Parathyroid adenoma (tissue), 2 donors: ENCODE measurements at regions not wholly inside any gene's neighbourhood (a gene's known extent, or its start where the extent isn't known, plus 50 kb on each side); places are given as distances from the start of the nearest gene placed in this dataset.
"Not testable (repeated sequence)": the region's sequence is repeated elsewhere in the genome, so short reads cannot be mapped to it uniquely, and the experiment has no call there.

Source experiments
- H2AFZ ChIP-seq: fragments of 300-600 bp; sonication (generic); one replicate; pipeline ENCODE4 v1.7.0; 2017; ENCODE audit warnings: antibody characterized with exemption, mild to moderate bottlenecking
- H3K27ac ChIP-seq: fragments of 300-600 bp; sonication (generic); one replicate; pipeline ENCODE4 v1.7.0; 2017
- H3K27me3 ChIP-seq: fragments of 300-600 bp; sonication (generic); one replicate; pipeline ENCODE4 v1.7.0; 2017; ENCODE audit warnings: low read length; ENCODE audit not compliant: control insufficient read depth, insufficient read depth
- H3K36me3 ChIP-seq: fragments of 300-600 bp; sonication (generic); one replicate; pipeline ENCODE4 v1.7.0; 2017; ENCODE audit warnings: low read length; ENCODE audit not compliant: control insufficient read depth, insufficient read depth
- H3K4me1 ChIP-seq: fragments of 300-600 bp; sonication (generic); one replicate; pipeline ENCODE4 v1.7.0; 2017; ENCODE audit warnings: control low read depth
- H3K4me2 ChIP-seq: fragments of 300-600 bp; sonication (generic); one replicate; pipeline ENCODE4 v1.7.0; 2017; ENCODE audit warnings: low read length
- H3K4me3 ChIP-seq: fragments of 300-600 bp; sonication (generic); one replicate; pipeline ENCODE4 v1.7.0; 2017; ENCODE audit warnings: low read depth, low read length
- H3K79me2 ChIP-seq: fragments of 300-600 bp; sonication (generic); one replicate; pipeline ENCODE4 v1.7.0; 2017; ENCODE audit warnings: control low read depth
- H3K9ac ChIP-seq: fragments of 300-600 bp; sonication (generic); one replicate; pipeline ENCODE4 v1.7.0; 2017; ENCODE audit warnings: mild to moderate bottlenecking
- H3K9me3 ChIP-seq: fragments of 300-600 bp; sonication (generic); one replicate; pipeline ENCODE4 v1.7.0; 2017; ENCODE audit warnings: low read length; ENCODE audit not compliant: control insufficient read depth
- donor health status: primary hyperparathyroidism.

GRCh38 chr15:84159346-84160269 lies 76.0 kb upstream of the GOLGA6L4 start:
- not testable (repeated sequence) for H3K4me1 ChIP-seq, H3K4me3 ChIP-seq, H3K27ac ChIP-seq, H3K27me3 ChIP-seq, H3K36me3 ChIP-seq, H3K9ac ChIP-seq, H3K79me2 ChIP-seq, H2AFZ ChIP-seq, H3K9me3 ChIP-seq, H3K4me2 ChIP-seq

- H3K27me3 ChIP-seq, H3K36me3 ChIP-seq, H3K79me2 ChIP-seq, H3K9me3 ChIP-seq, H3K4me2 ChIP-seq, H3K4me1 ChIP-seq, H3K9ac ChIP-seq, H3K27ac ChIP-seq, H2AFZ ChIP-seq, H3K4me3 ChIP-seq: not testable (repeated sequence)
Observed at GRCh38 chr15:84164423-84165292, 70.9 kb upstream of the GOLGA6L4 start.

GRCh38 chr15:84170029-84170428 lies 65.5 kb upstream of the GOLGA6L4 start:
- not testable (repeated sequence) for H3K27me3 ChIP-seq, H3K36me3 ChIP-seq, H3K4me2 ChIP-seq, H2AFZ ChIP-seq, H3K4me3 ChIP-seq, H3K9me3 ChIP-seq, H3K9ac ChIP-seq, H3K4me1 ChIP-seq, H3K27ac ChIP-seq, H3K79me2 ChIP-seq

GRCh38 chr15:84173231-84173610 lies 62.4 kb upstream of the GOLGA6L4 start:
- H3K9me3 ChIP-seq, H2AFZ ChIP-seq, H3K27me3 ChIP-seq, H3K4me2 ChIP-seq, H3K4me3 ChIP-seq, H3K27ac ChIP-seq, H3K36me3 ChIP-seq, H3K79me2 ChIP-seq, H3K9ac ChIP-seq, H3K4me1 ChIP-seq: not testable (repeated sequence)
